Stimulated activated CD8-positive, alpha-beta memory T cell treated with anti-CD3 and anti-CD28 coated beads, Interleukin-4, amount 100 ng/mL, for 48 hours (primary cell): ENCODE measurements at regions not wholly inside any gene's neighbourhood (a gene's known extent, or its start where the extent isn't known, plus 50 kb on each side); places are given as distances from the start of the nearest gene placed in this dataset.
"Not testable (repeated sequence)": the region's sequence is repeated elsewhere in the genome, so short reads cannot be mapped to it uniquely, and the experiment has no call there.

ENCODE experiments used
- DNase-seq: peaks from one replicate; pipeline ENCODE4 v3.0.0-alpha.2; 2020

GRCh38 chr7:110186334-110186733, 904.6 kb upstream of the LRRN3 start:
- DNase-seq = no peak

- DNase-seq = no peak
These were observed 902.9 kb upstream of the LRRN3 start for GRCh38 chr7:110187877-110188554.

GRCh38 chr7:110204527-110204926, 886.4 kb upstream of the LRRN3 start:
- DNase-seq = no peak

- DNase-seq = no peak
These were observed 885.0 kb upstream of the LRRN3 start for GRCh38 chr7:110205899-110206298.

GRCh38 chr7:110209884-110210283, 881.0 kb upstream of the LRRN3 start:
- DNase-seq = no peak

GRCh38 chr7:110210941-110211608, 879.9 kb upstream of the LRRN3 start:
- DNase-seq = no peak

GRCh38 chr7:110224643-110225042, 866.3 kb upstream of the LRRN3 start:
- DNase-seq = no peak

GRCh38 chr7:110246118-110246517, 844.8 kb upstream of the LRRN3 start:
- DNase-seq = no peak

GRCh38 chr7:110253093-110253492, 837.8 kb upstream of the LRRN3 start:
- DNase-seq = no peak

GRCh38 chr7:110257673-110258072, 833.3 kb upstream of the LRRN3 start:
- no peak for DNase-seq

GRCh38 chr7:110262251-110262650, 828.7 kb upstream of the LRRN3 start:
- no peak for DNase-seq

GRCh38 chr7:110264288-110264687, 826.6 kb upstream of the LRRN3 start:
- DNase-seq = no peak

GRCh38 chr7:110281362-110281761, 809.6 kb upstream of the LRRN3 start:
- DNase-seq = no peak

- no peak for DNase-seq
These were observed 807.9 kb upstream of the LRRN3 start for GRCh38 chr7:110283056-110283455.

- no peak for DNase-seq
These were observed 799.5 kb upstream of the LRRN3 start for GRCh38 chr7:110291430-110291829.

GRCh38 chr7:110296321-110296720, 794.6 kb upstream of the LRRN3 start:
- DNase-seq = no peak

- no peak for DNase-seq
These were observed 783.2 kb upstream of the LRRN3 start for GRCh38 chr7:110307776-110308175.

- DNase-seq = no peak
These were observed 782.1 kb upstream of the LRRN3 start for GRCh38 chr7:110308791-110309190.

- DNase-seq = no peak
These were observed 781.0 kb upstream of the LRRN3 start for GRCh38 chr7:110309941-110310340.

- no peak for DNase-seq
These were observed 779.4 kb upstream of the LRRN3 start for GRCh38 chr7:110311556-110311955.

GRCh38 chr7:110317541-110318265, 773.2 kb upstream of the LRRN3 start:
- no peak for DNase-seq

- DNase-seq = not testable (repeated sequence)
These were observed 770.6 kb upstream of the LRRN3 start for GRCh38 chr7:110320285-110320684.

GRCh38 chr7:110322796-110323195, 768.1 kb upstream of the LRRN3 start:
- DNase-seq = no peak

GRCh38 chr7:110326966-110327365, 764.0 kb upstream of the LRRN3 start:
- DNase-seq = no peak
